K562 (cell line): ENCODE measurements at regions not wholly inside any gene's neighbourhood (a gene's known extent, or its start where the extent isn't known, plus 50 kb on each side); places are given as distances from the start of the nearest gene placed in this dataset.

ENCODE experiments used
- ATAC-seq: fragments of 200-7000 bp; cut with Tn5 transposase; 3 replicates; pipeline ENCODE4 v1.9.1; 2020; ENCODE audit warnings: moderate library complexity
- BruUV-seq: library from RNA; stranded (reverse); fragments of 400-500 nt; replicated peaks from 2 replicates; lab custom pipeline; 2021; lab: Mats Ljungman, UMichigan
- CTCF ChIA-PET: fragments of 300-600 bp; formaldehyde crosslinking; extraction: SDS; loops from one replicate; lab custom pipeline; 2021; ENCODE audit warnings: low intra/inter-chr PET ratio; lab: Yijun Ruan, JAX
- POLR2A ChIA-PET: fragments of 300-600, 350-650 bp; sonication (Branson Sonifier 250); formaldehyde crosslinking; extraction: SDS; loops from one replicate; lab custom pipeline; 2021; ENCODE audit warnings: antibody characterized with exemption, inconsistent platforms; lab: Yijun Ruan, JAX
- DNase-seq, 4 experiments: peaks; one replicate each; pipeline versions ENCODE4 v3.0.0 to v3.0.0-alpha.2; 2011 to 2018; ENCODE audit warnings: low spot score in 3 of 4, mixed read lengths in 3 of 4; ENCODE audit errors: extremely low read depth in 1 of 4
- FAIRE-seq: peaks from 2 replicates; lab custom pipeline; 2011; peaks lifted over from hg19 to GRCh38; lab: Jason Lieb, UNC
- H2AFZ ChIP-seq: 2 replicates; pipeline ENCODE4 v1.6.0; 2011; ENCODE audit warnings: low read depth, low read length, control low read depth, inconsistent platforms
- H3K27ac ChIP-seq: fragments of 200-600 bp; 3 replicates; pipeline ENCODE4 v1.8.0; 2011; ENCODE audit warnings: low read depth, mild to moderate bottlenecking, control low read depth, inconsistent platforms, low read length, moderate library complexity, mixed read lengths; ENCODE audit errors: extremely low read depth
- H3K27me3 ChIP-seq, 2 experiments: fragments of 300-600 bp in 1 of 2; 2 replicates in 1 of 2; 3 replicates in 1 of 2; pipeline versions ENCODE4 v1.6.0 to v1.8.0; 2011; ENCODE audit warnings: inconsistent platforms in 2 of 2, low read length in 2 of 2, mild to moderate bottlenecking in 1 of 2, mixed read lengths in 1 of 2, moderate library complexity in 1 of 2; ENCODE audit not compliant: control insufficient read depth in 2 of 2, insufficient read depth in 2 of 2
- H3K36me3 ChIP-seq: fragments of 300-600 bp; 3 replicates; pipeline ENCODE4 v1.8.0; 2011; ENCODE audit warnings: mild to moderate bottlenecking, low read length, inconsistent platforms; ENCODE audit not compliant: control insufficient read depth, insufficient read depth
- H3K4me1 ChIP-seq, 2 experiments: fragments of 200-600 bp in 1 of 2; replicated peaks in 1 of 2; 2 replicates in 1 of 2; 3 replicates in 1 of 2; pipeline versions ENCODE4 v1.5.1 to v1.8.0; 2011; ENCODE audit warnings: inconsistent platforms in 2 of 2, low read length in 2 of 2, mild to moderate bottlenecking in 1 of 2, mixed read lengths in 1 of 2, moderate library complexity in 1 of 2; ENCODE audit not compliant: control insufficient read depth in 2 of 2, insufficient read depth in 2 of 2
- H3K4me2 ChIP-seq: 2 replicates; pipeline ENCODE4 v1.6.1; 2011; ENCODE audit warnings: low read length, control low read depth, inconsistent platforms, mixed read lengths; ENCODE audit not compliant: insufficient read depth
- H3K4me3 ChIP-seq: fragments of 200-600 bp; sonication (generic), shearing (Covaris generic); 2 replicates; pipeline ENCODE4 v1.5.1; 2016; ENCODE audit warnings: control low read depth, inconsistent platforms
- H3K79me2 ChIP-seq: fragments of 200-600 bp; 3 replicates; pipeline ENCODE4 v1.8.0; 2011; ENCODE audit warnings: low read length, inconsistent platforms; ENCODE audit not compliant: control insufficient read depth, insufficient read depth
- H3K9ac ChIP-seq, 2 experiments: 2 replicates each; pipeline versions ENCODE4 v1.6.0 to v1.6.1; 2011; ENCODE audit warnings: low read depth in 2 of 2, low read length in 2 of 2, control low read depth in 1 of 2, inconsistent platforms in 1 of 2, mild to moderate bottlenecking in 1 of 2, mixed read lengths in 1 of 2; ENCODE audit not compliant: insufficient read depth in 1 of 2
- H3K9me1 ChIP-seq: one replicate; pipeline ENCODE4 v1.6.0; 2011; ENCODE audit warnings: inconsistent platforms, mild to moderate bottlenecking, low read length, moderate library complexity; ENCODE audit not compliant: control insufficient read depth, insufficient read depth
- H3K9me3 ChIP-seq: replicated peaks from 2 replicates; pipeline ENCODE4 v1.5.1; 2011; ENCODE audit warnings: low read depth, low read length, inconsistent platforms; ENCODE audit not compliant: control insufficient read depth, insufficient read depth
- H4K20me1 ChIP-seq: replicated peaks from 2 replicates; pipeline ENCODE4 v1.6.1; 2011; ENCODE audit warnings: low read length, inconsistent platforms, mixed read lengths; ENCODE audit not compliant: control insufficient read depth, insufficient read depth
- ADNP ChIP-seq: fragments of 200-800 bp; sonication (Bioruptor generic); IDR thresholded peaks from 2 replicates; pipeline ENCODE4 v1.6.1; 2016; ENCODE audit warnings: missing genetic modification characterization, missing compliant biosample characterization
- ATF2 ChIP-seq: sonication (generic); formaldehyde crosslinking; IDR thresholded peaks from 2 replicates; pipeline ENCODE4 v1.8.1; 2022; ENCODE audit warnings: missing genetic modification reagents
- ATF7 ChIP-seq: fragments of 450-650 bp; IDR thresholded peaks from 2 replicates; pipeline ENCODE4 v1.7.1; 2014; ENCODE audit warnings: mild to moderate bottlenecking, moderate library complexity
- EP400 ChIP-seq: fragments of 450-650 bp; IDR thresholded peaks from 2 replicates; pipeline ENCODE4 v1.6.1; 2017; ENCODE audit warnings: antibody characterized with exemption, mild to moderate bottlenecking, moderate library complexity
- GATA2 ChIP-seq: sonication (generic); formaldehyde crosslinking; IDR thresholded peaks from 2 replicates; pipeline ENCODE4 v1.4.0; 2020; ENCODE audit warnings: mild to moderate bottlenecking, missing genetic modification reagents
- HDGF ChIP-seq: fragments of 450-650 bp; IDR thresholded peaks from 2 replicates; pipeline ENCODE4 v1.6.1; 2016
- LCOR ChIP-seq: sonication (generic); formaldehyde crosslinking; IDR thresholded peaks from 2 replicates; pipeline ENCODE4 v1.8.0; 2022; ENCODE audit warnings: mild to moderate bottlenecking, missing genetic modification reagents
- TBP ChIP-seq: optimal IDR thresholded peaks from 2 replicates; pipeline ENCODE3; 2011; ENCODE audit warnings: low read depth, low read length, improper control_type of control experiment
- THRB ChIP-seq: fragments of 450-650 bp; formaldehyde crosslinking; conservative IDR thresholded peaks from 2 replicates; pipeline ENCODE4 v1.4.0; 2022; ENCODE audit warnings: mild to moderate bottlenecking, missing genetic modification characterization
- ZNF165 ChIP-seq: fragments of 250-450 bp; sonication (Bioruptor Pico); IDR thresholded peaks from 2 replicates; pipeline ENCODE4 v1.4.0; 2020; ENCODE audit warnings: borderline replicate concordance
- ZNF347 ChIP-seq: fragments of 450-650 bp; formaldehyde crosslinking; IDR thresholded peaks from 2 replicates; pipeline ENCODE4 v1.4.0; 2020; ENCODE audit warnings: low read depth, mild to moderate bottlenecking, moderate library complexity
- WGBS: fragments of 100-300 bp; shearing (Covaris generic); methylation state at CpG from one replicate; pipeline ENCODE4 v1.1.6; 2016; ENCODE audit warnings: low coverage, mixed read lengths; ENCODE audit not compliant: insufficient coverage; ENCODE audit errors: missing lambda C conversion rate; 5-methylcytosine and 5-hydroxymethylcytosine counted together
- in situ Hi-C: fragments of 300-500 bp; cut with MboI; formaldehyde crosslinking; loops from 4 replicates; pipeline ENCODE4 v1.15.0; 2018; ENCODE audit warnings: inconsistent platforms, mixed read lengths
- intact Hi-C: fragments of 100-400 bp; cut with micrococcal nuclease; formaldehyde crosslinking; loops from 2 replicates; pipeline ENCODE4 v1.14.2; 2022

GRCh38 chr14:43116341-43116740 is 1390.7 kb downstream of the FSCB start:
- Histone ChIP-seq H3K27me3 (no peaks in the 10 kb centered on the region), H3K36me3 (no peaks in the 10 kb centered on the region), H2AFZ (no peak overlapping the region), H3K27ac (no peak overlapping the region), H3K4me2 (no peak overlapping the region), H3K4me3 (no peak overlapping the region), H3K79me2 (no peaks in the 10 kb centered on the region), H3K9me3 (no peaks in the 10 kb centered on the region), H3K9me1 (no peaks in the 10 kb centered on the region), H3K4me1 (no peaks in the 10 kb centered on the region), H4K20me1 (no peaks in the 10 kb centered on the region), H3K9ac (no peak overlapping the region)
- intact Hi-C loops (no loop called here), in situ Hi-C loops (no loop called here)
- no peak for ATAC-seq
- no peak for DNase-seq
- no peak for TF ChIP-seq LCOR
- no peak for TF ChIP-seq ADNP (tag)
- no peak for TF ChIP-seq ZNF165 (CRISPR knock-in tag)
- no peak for TF ChIP-seq THRB (CRISPR knock-in tag)
- TF ChIP-seq ZNF347 (CRISPR knock-in tag) = no peak
- no peak for TF ChIP-seq GATA2 (CRISPR knock-in tag)
- TF ChIP-seq ATF7 = no peak
- TF ChIP-seq EP400 = no peak
- no peak for TF ChIP-seq TBP
- TF ChIP-seq ATF2 (CRISPR knock-in tag) = no peak
- no peak for TF ChIP-seq HDGF
- 0% methylated on average over 2 of the region's 3 CpGs for WGBS
- ChIA-PET CTCF (no interaction called here), POLR2A (no interaction called here)
- no peak for FAIRE-seq
- BruUV-seq = no TSS peak
